ENCODE measurements at regions not wholly inside any gene's neighbourhood (a gene's known extent, or its start where the extent isn't known, plus 50 kb on each side); places are given as distances from the start of the nearest gene placed in this dataset.
"Not testable (repeated sequence)": the region's sequence is repeated elsewhere in the genome, so short reads cannot be mapped to it uniquely, and the experiment has no call there.

DNA sequence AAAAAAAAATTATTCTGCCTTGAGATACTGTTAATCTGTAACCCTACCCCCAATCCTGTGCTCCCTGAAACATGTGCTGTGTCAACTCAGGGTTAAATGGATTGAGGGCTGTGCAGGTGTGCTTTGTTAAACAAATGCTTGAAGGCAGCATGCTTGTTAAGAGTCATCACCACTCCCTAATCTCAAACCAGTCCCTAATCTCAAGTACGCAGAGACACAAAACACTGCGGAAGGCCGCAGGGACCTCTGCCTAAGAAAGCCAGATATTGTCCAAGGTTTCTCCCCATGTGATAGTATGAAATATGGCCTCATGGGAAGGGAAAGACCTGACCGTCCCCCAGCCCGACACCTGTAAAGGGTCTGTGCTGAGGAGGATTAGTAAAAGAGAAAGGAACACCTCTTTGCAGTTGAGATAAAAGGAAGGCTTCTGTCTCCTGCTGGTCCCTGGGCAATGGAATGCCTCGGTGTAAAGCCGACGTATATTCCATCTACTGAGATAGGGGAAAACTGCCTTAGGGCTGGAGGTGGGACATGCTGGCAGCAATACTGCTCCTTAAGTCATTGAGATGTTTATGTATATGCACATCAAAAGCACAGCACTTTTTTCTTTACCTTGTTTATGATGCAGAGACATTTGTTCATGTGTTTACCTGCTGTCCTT lies 402.6 kb downstream of the TBC1D32 start:
- TF ChIP-seq, protein P1, sequence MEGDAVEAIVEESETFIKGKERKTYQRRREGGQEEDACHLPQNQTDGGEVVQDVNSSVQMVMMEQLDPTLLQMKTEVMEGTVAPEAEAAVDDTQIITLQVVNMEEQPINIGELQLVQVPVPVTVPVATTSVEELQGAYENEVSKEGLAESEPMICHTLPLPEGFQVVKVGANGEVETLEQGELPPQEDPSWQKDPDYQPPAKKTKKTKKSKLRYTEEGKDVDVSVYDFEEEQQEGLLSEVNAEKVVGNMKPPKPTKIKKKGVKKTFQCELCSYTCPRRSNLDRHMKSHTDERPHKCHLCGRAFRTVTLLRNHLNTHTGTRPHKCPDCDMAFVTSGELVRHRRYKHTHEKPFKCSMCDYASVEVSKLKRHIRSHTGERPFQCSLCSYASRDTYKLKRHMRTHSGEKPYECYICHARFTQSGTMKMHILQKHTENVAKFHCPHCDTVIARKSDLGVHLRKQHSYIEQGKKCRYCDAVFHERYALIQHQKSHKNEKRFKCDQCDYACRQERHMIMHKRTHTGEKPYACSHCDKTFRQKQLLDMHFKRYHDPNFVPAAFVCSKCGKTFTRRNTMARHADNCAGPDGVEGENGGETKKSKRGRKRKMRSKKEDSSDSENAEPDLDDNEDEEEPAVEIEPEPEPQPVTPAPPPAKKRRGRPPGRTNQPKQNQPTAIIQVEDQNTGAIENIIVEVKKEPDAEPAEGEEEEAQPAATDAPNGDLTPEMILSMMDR (conservative IDR thresholded peaks at IDR 0.05; ENCODE audit: low read length), result not testable (repeated sequence)
- TF ChIP-seq EZH2phosphoT487 (IDR thresholded peaks at IDR 0.05; ENCODE audit: borderline replicate concordance, low read depth, low read length), result not testable (repeated sequence)
